Esophagus squamous epithelium (tissue), 4 donors: ENCODE measurements at regions not wholly inside any gene's neighbourhood (a gene's known extent, or its start where the extent isn't known, plus 50 kb on each side); places are given as distances from the start of the nearest gene placed in this dataset.

Experiments
- CTCF ChIP-seq, 6 experiments: fragments of 450-650 bp in 4 of 6; fragments of 200-600 bp in 2 of 6; sonication (generic) in 2 of 6; IDR thresholded peaks; one replicate each; pipeline ENCODE4 v1.5.1; 2016 to 2019; ENCODE audit warnings: antibody characterized with exemption in 6 of 6, mild to moderate bottlenecking in 4 of 6, moderate library complexity in 4 of 6
- POLR2A ChIP-seq, 4 donors: fragments of 450-650 bp; IDR thresholded peaks; one replicate each; pipeline ENCODE4 v1.6.1; 2017; ENCODE audit warnings: antibody characterized with exemption in 4 of 4, mild to moderate bottlenecking in 4 of 4, moderate library complexity in 3 of 4

GRCh38 chr3:164848923-164849322, 229.4 kb downstream of the SI start:
- TF ChIP-seq CTCF (IDR thresholded peaks at IDR 0.05) = no peak
- TF ChIP-seq POLR2A (IDR thresholded peaks at IDR 0.05) = no peak
